Neuronal stem cell (in vitro differentiated cells): ENCODE measurements at regions not wholly inside any gene's neighbourhood (a gene's known extent, or its start where the extent isn't known, plus 50 kb on each side); places are given as distances from the start of the nearest gene placed in this dataset.

Experiments used
- DNase-seq: peaks from one replicate; pipeline ENCODE4 v3.0.0-alpha.2; 2013; ENCODE audit warnings: low spot score
- H2AFZ ChIP-seq: one replicate; pipeline ENCODE4 v1.6.1; 2013; ENCODE audit warnings: mild to moderate bottlenecking, low read length, inconsistent platforms
- H2AK5ac ChIP-seq: 2 replicates; pipeline ENCODE4 v1.6.1; 2013; ENCODE audit warnings: low read depth, mild to moderate bottlenecking, inconsistent platforms, low read length, moderate library complexity, mixed read lengths
- H2BK120ac ChIP-seq: 2 replicates; pipeline ENCODE4 v1.6.1; 2013; ENCODE audit warnings: low read depth, mild to moderate bottlenecking, inconsistent platforms, low read length, moderate library complexity, mixed read lengths
- H2BK12ac ChIP-seq: one replicate; pipeline ENCODE4 v1.6.1; 2013; ENCODE audit warnings: low read length, inconsistent platforms
- H2BK15ac ChIP-seq: 2 replicates; pipeline ENCODE4 v1.6.1; 2013; ENCODE audit warnings: mild to moderate bottlenecking, low read length, inconsistent platforms, mixed read lengths
- H2BK5ac ChIP-seq: one replicate; pipeline ENCODE4 v1.6.1; 2013; ENCODE audit warnings: inconsistent platforms, mild to moderate bottlenecking, low read length, moderate library complexity
- H3K14ac ChIP-seq: one replicate; pipeline ENCODE4 v1.6.1; 2013; ENCODE audit warnings: low read length, inconsistent platforms
- H3K18ac ChIP-seq: 2 replicates; pipeline ENCODE4 v1.6.1; 2013; ENCODE audit warnings: low read length, inconsistent platforms
- H3K23ac ChIP-seq: 2 replicates; pipeline ENCODE4 v1.6.1; 2013; ENCODE audit warnings: low read depth, mild to moderate bottlenecking, mixed read lengths, low read length, inconsistent platforms; ENCODE audit not compliant: poor library complexity
- H3K27ac ChIP-seq: replicated peaks from 3 replicates; pipeline ENCODE4 v1.5.1; 2013; ENCODE audit warnings: low read length, inconsistent platforms
- H3K27me3 ChIP-seq, 3 experiments: 2 replicates each; pipeline ENCODE4 v1.6.1; 2013; ENCODE audit warnings: low read length in 3 of 3, mild to moderate bottlenecking in 2 of 3, inconsistent platforms in 1 of 3, low read depth in 1 of 3, mixed read lengths in 1 of 3, moderate library complexity in 1 of 3; ENCODE audit not compliant: control insufficient read depth in 3 of 3, insufficient read depth in 3 of 3
- H3K36me3 ChIP-seq, 2 donors: replicated peaks in 1 of 2; 2 replicates each; pipeline ENCODE4 v1.6.1; 2013; ENCODE audit warnings: low read length in 2 of 2; ENCODE audit not compliant: control insufficient read depth in 2 of 2, insufficient read depth in 2 of 2
- H3K4ac ChIP-seq: 2 replicates; pipeline ENCODE4 v1.6.1; 2013; ENCODE audit warnings: inconsistent platforms, mild to moderate bottlenecking, low read length, moderate library complexity
- H3K4me1 ChIP-seq, 2 donors: 1 replicate in 1 of 2; 2 replicates in 1 of 2; pipeline ENCODE4 v1.6.1; 2013; ENCODE audit warnings: low read length in 2 of 2, low read depth in 1 of 2; ENCODE audit not compliant: control insufficient read depth in 2 of 2, insufficient read depth in 1 of 2
- H3K4me2 ChIP-seq: one replicate; pipeline ENCODE4 v1.6.1; 2013; ENCODE audit warnings: mild to moderate bottlenecking, low read length, inconsistent platforms; ENCODE audit not compliant: insufficient read depth, poor library complexity, severe bottlenecking
- H3K4me3 ChIP-seq, 2 donors: 2 replicates each; pipeline ENCODE4 v1.5.1; 2013; ENCODE audit warnings: low read length in 2 of 2, mild to moderate bottlenecking in 2 of 2, inconsistent platforms in 1 of 2, moderate library complexity in 1 of 2
- H3K79me1 ChIP-seq: one replicate; pipeline ENCODE4 v1.6.1; 2013; ENCODE audit warnings: low read depth, mild to moderate bottlenecking, inconsistent platforms, low read length, moderate library complexity
- H3K9ac ChIP-seq: one replicate; pipeline ENCODE4 v1.6.1; 2013; ENCODE audit warnings: mild to moderate bottlenecking, low read depth, low read length, inconsistent platforms; ENCODE audit not compliant: poor library complexity
- H3K9me3 ChIP-seq, 2 donors: replicated peaks in 1 of 2; 2 replicates each; pipeline versions ENCODE3 to v1.6.1; 2013; ENCODE audit warnings: low read length in 2 of 2, mild to moderate bottlenecking in 2 of 2, inconsistent platforms in 1 of 2, low read depth in 1 of 2, mixed read lengths in 1 of 2, moderate library complexity in 1 of 2; ENCODE audit not compliant: control insufficient read depth in 2 of 2, insufficient read depth in 1 of 2
- H4K8ac ChIP-seq: one replicate; pipeline ENCODE4 v1.6.1; 2013; ENCODE audit warnings: low read depth, mild to moderate bottlenecking, inconsistent platforms, low read length, moderate library complexity
- H4K91ac ChIP-seq: one replicate; pipeline ENCODE4 v1.6.1; 2013; ENCODE audit warnings: low read length, low read depth, mild to moderate bottlenecking, inconsistent platforms; ENCODE audit not compliant: poor library complexity
- WGBS, 2 donors: extraction: QIAGEN DNeasy Blood & Tissue Kit; methylation state at CpG; one replicate each; pipeline ENCODE4 v1.1.7; 2013; ENCODE audit warnings: missing lambda C conversion rate in 2 of 2, mixed read lengths in 1 of 2; ENCODE audit not compliant: insufficient read length in 2 of 2, insufficient replicate concordance in 1 of 2; ENCODE audit errors: extremely low coverage in 2 of 2; 5-methylcytosine and 5-hydroxymethylcytosine counted together

GRCh38 chr17:71748872-71749271 is 371.9 kb upstream of the SOX9 start:
- Histone ChIP-seq H4K91ac (no peak overlapping the region), H3K18ac (no peak overlapping the region), H2AFZ (no peak overlapping the region), H2AK5ac (no peak overlapping the region), H3K36me3 (no peaks in the 10 kb centered on the region), H3K4me2 (no peak overlapping the region), H3K4ac (no peak overlapping the region), H2BK15ac (no peak overlapping the region), H3K27ac (no peak overlapping the region), H3K9me3 (no peaks in the 10 kb centered on the region), H3K14ac (no peak overlapping the region), H3K4me3 (no peak overlapping the region), H2BK120ac (no peak overlapping the region), H2BK5ac (no peak overlapping the region), H3K27me3 (no peaks in the 10 kb centered on the region), H3K79me1 (no peaks in the 10 kb centered on the region), H3K23ac (no peak overlapping the region), H3K9ac (no peak overlapping the region), H4K8ac (no peak overlapping the region), H3K4me1 (no peaks in the 10 kb centered on the region), H2BK12ac (no peak overlapping the region)
- no peak for DNase-seq

- Histone ChIP-seq H3K23ac (no peak overlapping the region), H3K79me1 (no peaks in the 10 kb centered on the region), H3K27me3 (no peaks in the 10 kb centered on the region), H2BK12ac (no peak overlapping the region), H3K4me2 (no peak overlapping the region), H4K8ac (no peak overlapping the region), H3K9ac (no peak overlapping the region), H3K4ac (no peak overlapping the region), H2BK120ac (no peak overlapping the region), H2BK15ac (no peak overlapping the region), H2AK5ac (no peak overlapping the region), H2BK5ac (no peak overlapping the region), H3K4me3 (no peak overlapping the region), H3K36me3 (no peaks in the 10 kb centered on the region), H3K14ac (no peak overlapping the region), H3K18ac (no peak overlapping the region), H3K4me1 (no peaks in the 10 kb centered on the region), H2AFZ (no peak overlapping the region), H4K91ac (no peak overlapping the region), H3K9me3 (no peaks in the 10 kb centered on the region), H3K27ac (no peak overlapping the region)
- no CpG with 5 or more reads among the region's 3 CpGs for WGBS, 2 donors
- no peak for DNase-seq
These were observed 367.8 kb upstream of the SOX9 start for GRCh38 chr17:71753070-71753469.

- Histone ChIP-seq H2AK5ac (no peak overlapping the region), H3K23ac (no peak overlapping the region), H2BK15ac (no peak overlapping the region), H4K91ac (no peak overlapping the region), H3K4me3 (no peak overlapping the region), H3K14ac (no peak overlapping the region), H3K9me3 (no peaks in the 10 kb centered on the region), H2BK12ac (no peak overlapping the region), H3K79me1 (no peaks in the 10 kb centered on the region), H3K9ac (no peak overlapping the region), H3K4me2 (no peak overlapping the region), H2BK120ac (no peak overlapping the region), H3K36me3 (no peaks in the 10 kb centered on the region), H2AFZ (no peak overlapping the region), H3K27ac (no peak overlapping the region), H3K4ac (no peak overlapping the region), H3K18ac (no peak overlapping the region), H4K8ac (no peak overlapping the region), H2BK5ac (no peak overlapping the region), H3K4me1 (peaks cover 0 to 2% of the 10 kb centered on the region in 2 donors), H3K27me3 (no peaks in the 10 kb centered on the region)
- WGBS, 2 donors = no CpG with 5 or more reads among the region's 5 CpGs
- DNase-seq = no peak
These were observed 363.7 kb upstream of the SOX9 start for GRCh38 chr17:71757156-71757555.

- no peak overlapping the region for H3K27ac ChIP-seq
- no peaks in the 10 kb centered on the region for H3K27me3 ChIP-seq
- H2BK120ac ChIP-seq = no peak overlapping the region
- no peak overlapping the region for H2AFZ ChIP-seq
- no peaks in the 10 kb centered on the region for H3K36me3 ChIP-seq
- no peak overlapping the region for H3K4me2 ChIP-seq
- H3K14ac ChIP-seq = no peak overlapping the region
- no peak overlapping the region for H3K4me3 ChIP-seq
- no peak overlapping the region for H2BK5ac ChIP-seq
- H3K9ac ChIP-seq = no peak overlapping the region
- no peak overlapping the region for H3K18ac ChIP-seq
- peaks cover 0 to 1% of the 10 kb centered on the region in 2 donors for H3K9me3 ChIP-seq
- H3K23ac ChIP-seq = no peak overlapping the region
- H3K4ac ChIP-seq = no peak overlapping the region
- H3K4me1 ChIP-seq = peaks cover 0 to 2% of the 10 kb centered on the region in 2 donors
- no peak overlapping the region for H2AK5ac ChIP-seq
- no peaks in the 10 kb centered on the region for H3K79me1 ChIP-seq
- no peak overlapping the region for H2BK12ac ChIP-seq
- H4K8ac ChIP-seq = no peak overlapping the region
- H2BK15ac ChIP-seq = no peak overlapping the region
- WGBS, 2 donors = no CpG with 5 or more reads among the region's 1 CpG
- H4K91ac ChIP-seq = no peak overlapping the region
- DNase-seq = no peak
These were observed 362.9 kb upstream of the SOX9 start for GRCh38 chr17:71757956-71758355.
